HepG2 (cell line): ENCODE measurements at regions not wholly inside any gene's neighbourhood (a gene's known extent, or its start where the extent isn't known, plus 50 kb on each side); places are given as distances from the start of the nearest gene placed in this dataset.

ENCODE experiments used
- ATAC-seq: fragments of 200-7000 bp; cut with Tn5 transposase; 3 replicates; pipeline ENCODE4 v1.9.1; 2020; ENCODE audit warnings: mild to moderate bottlenecking, moderate library complexity
- BruUV-seq: library from RNA; stranded (reverse); fragments of 400-500 nt; replicated peaks from 2 replicates; lab custom pipeline; 2021; lab: Mats Ljungman, UMichigan
- CTCF ChIA-PET: fragments of 300-600 bp; formaldehyde crosslinking; extraction: SDS; loops from one replicate; lab custom pipeline; 2021; ENCODE audit warnings: low total read pairs, inconsistent platforms, low intra/inter-chr PET ratio; lab: Yijun Ruan, JAX
- POLR2A ChIA-PET: fragments of 350-600 bp; sonication (Branson Sonifier 250); formaldehyde crosslinking; loops from one replicate; lab custom pipeline; 2020; ENCODE audit warnings: antibody characterized with exemption, inconsistent platforms; lab: Yijun Ruan, JAX
- DNase-seq: peaks from one replicate; pipeline ENCODE4 v3.0.0-alpha.2; 2015; ENCODE audit warnings: low spot score
- FAIRE-seq: peaks from 3 replicates; lab custom pipeline; 2011; peaks lifted over from hg19 to GRCh38; lab: Jason Lieb, UNC
- H2AFZ ChIP-seq: one replicate; pipeline ENCODE4 v1.6.1; 2011; ENCODE audit warnings: low read length, inconsistent platforms
- H3K27ac ChIP-seq: fragments of 300-600 bp; 3 replicates; pipeline ENCODE4 v1.8.0; 2011; ENCODE audit warnings: mixed run types, mild to moderate bottlenecking, mixed read lengths, low read length, inconsistent platforms; ENCODE audit not compliant: insufficient read depth; ENCODE audit errors: extremely low read length
- H3K27me3 ChIP-seq, 2 experiments: fragments of 200-600 bp in 1 of 2; 2 replicates in 1 of 2; 3 replicates in 1 of 2; pipeline versions ENCODE4 v1.6.0 to v1.8.0; 2011; ENCODE audit warnings: low read length in 2 of 2, mild to moderate bottlenecking in 2 of 2, moderate library complexity in 2 of 2, inconsistent platforms in 1 of 2; ENCODE audit not compliant: insufficient read depth in 2 of 2, control insufficient read depth in 1 of 2
- H3K36me3 ChIP-seq, 2 experiments: fragments of 200-600 bp in 1 of 2; replicated peaks in 1 of 2; 2 replicates in 1 of 2; 3 replicates in 1 of 2; pipeline versions ENCODE4 v1.5.1 to v1.8.0; 2011; ENCODE audit warnings: low read length in 2 of 2, inconsistent platforms in 1 of 2; ENCODE audit not compliant: insufficient read depth in 2 of 2, control insufficient read depth in 1 of 2
- H3K4me1 ChIP-seq: 2 replicates; pipeline ENCODE4 v1.5.1; 2012; ENCODE audit warnings: low read length, inconsistent platforms; ENCODE audit not compliant: insufficient read depth
- H3K4me2 ChIP-seq: 2 replicates; pipeline ENCODE4 v1.6.0; 2011; ENCODE audit warnings: low read depth, low read length, inconsistent platforms
- H3K4me3 ChIP-seq, 3 experiments: fragments of 200-600 bp in 1 of 3; sonication (generic), shearing (Covaris generic) in 1 of 3; replicated peaks in 1 of 3; 2 replicates each; pipeline ENCODE4 v1.5.1; 2011 to 2016; ENCODE audit warnings: low read length in 3 of 3, inconsistent platforms in 2 of 3, low read depth in 2 of 3, mild to moderate bottlenecking in 2 of 3, control low read depth in 1 of 3, mixed read lengths in 1 of 3; ENCODE audit not compliant: insufficient read depth in 1 of 3
- H3K79me2 ChIP-seq: one replicate; pipeline ENCODE4 v1.6.1; 2011; ENCODE audit warnings: low read length, inconsistent platforms; ENCODE audit not compliant: insufficient read depth
- H3K9ac ChIP-seq: 2 replicates; pipeline ENCODE4 v1.6.0; 2011; ENCODE audit warnings: mild to moderate bottlenecking, low read depth, low read length, inconsistent platforms; ENCODE audit not compliant: insufficient read depth
- H3K9me3 ChIP-seq: 2 replicates; pipeline ENCODE4 v1.5.1; 2012; ENCODE audit warnings: mild to moderate bottlenecking, low read length
- H4K20me1 ChIP-seq: 2 replicates; pipeline ENCODE4 v1.6.0; 2011; ENCODE audit warnings: inconsistent platforms, mild to moderate bottlenecking, low read length, moderate library complexity; ENCODE audit not compliant: insufficient read depth
- RFX3 ChIP-seq: IDR thresholded peaks from 2 replicates; pipeline ENCODE4 v1.6.1; 2016; ENCODE audit warnings: missing biosample characterization, missing genetic modification reagents
- ZNF205 ChIP-seq: IDR thresholded peaks from 2 replicates; pipeline ENCODE4 v1.6.1; 2018; ENCODE audit warnings: missing biosample characterization, missing genetic modification reagents
- ZNF460 ChIP-seq: sonication (generic); formaldehyde crosslinking; IDR thresholded peaks from 2 replicates; pipeline ENCODE4 v1.5.1; 2020; ENCODE audit warnings: missing genetic modification reagents, mild to moderate bottlenecking, borderline replicate concordance
- WGBS: methylation state at CpG from one replicate; pipeline ENCODE4 v1.1.6; 2017; ENCODE audit warnings: low lambda C conversion rate; 5-methylcytosine and 5-hydroxymethylcytosine counted together
- in situ Hi-C: cut with HindIII; loops from 2 replicates; pipeline ENCODE4 v1.10.0; 2017; ENCODE audit warnings: low pct_unique_long_range_greater_than_20kb; ENCODE audit not compliant: extremely low pct_ligation_motif_present
- intact Hi-C: fragments of 100-400 bp; cut with micrococcal nuclease; formaldehyde crosslinking; loops from one replicate; pipeline ENCODE4 v1.10.0; 2022; ENCODE audit not compliant: unreplicated experiment

DNA sequence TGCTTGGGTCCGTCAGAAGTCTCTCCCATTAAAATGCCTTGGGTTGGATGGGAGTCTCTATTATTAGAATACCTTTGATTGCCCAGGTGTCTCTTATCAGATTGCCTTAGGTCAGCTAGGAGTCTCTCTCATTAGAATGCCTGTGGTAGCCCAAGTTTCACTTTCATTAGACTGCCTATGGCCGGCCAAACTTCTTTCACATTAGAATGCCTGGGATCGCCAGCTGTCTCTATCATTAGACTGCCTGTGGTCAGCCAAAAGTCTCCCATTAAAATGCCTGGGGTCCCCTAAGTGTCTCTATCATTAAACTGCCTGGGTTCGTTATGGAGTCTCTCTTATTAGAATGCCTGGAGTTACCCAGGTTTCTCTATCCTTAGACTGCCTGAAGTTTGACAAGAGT, 1476.7 kb downstream of the UQCRFS1 start:
- H4K20me1 ChIP-seq, result no peaks in the 10 kb centered on the region
- H3K27ac ChIP-seq, result no peak overlapping the region
- CTCF ChIA-PET, result no interaction called here
- H3K4me1 ChIP-seq, result no peaks in the 10 kb centered on the region
- WGBS, result 94% methylated on average over 4 of the region's 4 CpGs
- FAIRE-seq (no peak), ATAC-seq (no peak), DNase-seq (no peak)
- intact Hi-C loops, result no loop called here
- no peak overlapping the region for H3K4me3 ChIP-seq
- no peak overlapping the region for H2AFZ ChIP-seq
- no peaks in the 10 kb centered on the region for H3K79me2 ChIP-seq
- no peaks in the 10 kb centered on the region for H3K36me3 ChIP-seq
- no peak for TF ChIP-seq RFX3 (CRISPR knock-in tag)
- no peak overlapping the region for H3K4me2 ChIP-seq
- H3K27me3 ChIP-seq, result no peaks in the 10 kb centered on the region
- no TSS peak for BruUV-seq
- POLR2A ChIA-PET, result no interaction called here
- in situ Hi-C loops, result no loop called here
- no peaks in the 10 kb centered on the region; the same call in none of the 2 replicates for H3K9me3 ChIP-seq
- H3K9ac ChIP-seq, result no peak overlapping the region

DNA sequence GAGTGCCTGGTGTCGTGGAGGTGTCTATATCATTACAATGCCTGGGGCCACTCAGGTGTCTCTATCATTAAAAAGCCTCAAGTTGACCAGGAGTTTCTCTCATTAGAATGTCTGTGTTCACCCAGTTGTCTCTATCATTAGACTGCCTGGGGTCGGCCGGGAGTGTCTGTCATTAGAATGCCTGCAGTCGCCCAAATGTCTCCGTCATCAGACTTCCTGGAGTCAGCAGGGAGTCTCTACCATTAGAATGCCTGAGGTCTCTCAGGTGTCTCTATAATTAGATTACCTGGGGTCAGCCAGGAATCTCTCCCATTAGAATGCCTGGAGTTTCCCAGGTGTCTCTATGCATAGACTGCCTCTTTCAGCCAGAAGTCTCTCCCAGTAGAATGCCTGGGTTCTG, 1477.6 kb downstream of the UQCRFS1 start:
- H3K36me3 ChIP-seq, result no peaks in the 10 kb centered on the region
- no peak for TF ChIP-seq ZNF205 (CRISPR knock-in tag)
- no peak for TF ChIP-seq ZNF460 (CRISPR knock-in tag)
- intact Hi-C loops (no loop called here), in situ Hi-C loops (no loop called here)
- H3K27me3 ChIP-seq, result no peaks in the 10 kb centered on the region
- POLR2A ChIA-PET, result no interaction called here
- BruUV-seq, result no TSS peak
- H3K9ac ChIP-seq, result no peak overlapping the region
- H3K27ac ChIP-seq, result no peak overlapping the region
- no peak overlapping the region for H3K4me2 ChIP-seq
- peaks cover 4% of the 10 kb centered on the region for H3K9me3 ChIP-seq
- no peak overlapping the region for H2AFZ ChIP-seq
- no peaks in the 10 kb centered on the region for H3K4me1 ChIP-seq
- H3K4me3 ChIP-seq, result no peak overlapping the region
- FAIRE-seq (no peak), DNase-seq (no peak), ATAC-seq (no peak)
- H3K79me2 ChIP-seq, result no peaks in the 10 kb centered on the region
- H4K20me1 ChIP-seq, result no peaks in the 10 kb centered on the region
- WGBS, result 92% methylated on average over 5 of the region's 5 CpGs
- CTCF ChIA-PET, result no interaction called here
